IPS-18a (cell line): ENCODE measurements at regions not wholly inside any gene's neighbourhood (a gene's known extent, or its start where the extent isn't known, plus 50 kb on each side); places are given as distances from the start of the nearest gene placed in this dataset.

Experiments
- H3K27ac ChIP-seq: one replicate; pipeline ENCODE4 v1.5.1; 2013; ENCODE audit warnings: low read length
- H3K27me3 ChIP-seq: one replicate; pipeline ENCODE4 v1.6.1; 2013; ENCODE audit warnings: mild to moderate bottlenecking, low read length; ENCODE audit not compliant: control insufficient read depth, insufficient read depth
- H3K36me3 ChIP-seq: one replicate; pipeline ENCODE4 v1.6.1; 2013; ENCODE audit warnings: low read depth, low read length; ENCODE audit not compliant: control insufficient read depth
- H3K4me1 ChIP-seq: one replicate; pipeline ENCODE4 v1.6.1; 2013; ENCODE audit warnings: low read depth, low read length; ENCODE audit not compliant: control insufficient read depth
- H3K4me3 ChIP-seq: one replicate; pipeline ENCODE4 v1.5.1; 2013; ENCODE audit warnings: low read length
- H3K9ac ChIP-seq: one replicate; pipeline ENCODE4 v1.6.1; 2013; ENCODE audit warnings: mild to moderate bottlenecking, low read length, moderate library complexity
- H3K9me3 ChIP-seq: one replicate; pipeline ENCODE4 v1.6.1; 2013; ENCODE audit warnings: low read depth, low read length; ENCODE audit not compliant: control insufficient read depth

DNA sequence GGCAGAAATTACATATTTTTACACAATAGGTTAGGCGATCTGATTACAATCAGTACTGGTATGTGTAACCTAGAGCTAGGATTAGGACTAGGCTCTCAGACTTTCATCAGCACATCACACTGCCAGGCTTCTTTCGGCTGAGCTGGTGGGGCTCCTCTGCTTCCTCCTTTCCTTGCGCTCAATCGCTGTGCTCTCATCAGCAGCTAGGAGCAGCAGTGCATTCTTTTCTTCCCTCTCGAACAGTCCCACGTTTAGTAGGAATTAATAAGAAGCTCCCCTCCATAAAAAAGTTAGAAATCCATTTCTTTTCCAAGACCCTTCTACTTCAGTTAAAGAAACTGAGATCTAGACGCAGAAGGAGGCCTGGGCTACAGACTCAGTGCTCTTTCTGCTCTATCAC, 350.4 kb downstream of the SPRY1 start:
- H3K9ac ChIP-seq: no peak overlapping the region
- no peaks in the 10 kb centered on the region for H3K9me3 ChIP-seq
- no peak overlapping the region for H3K4me3 ChIP-seq
- H3K27me3 ChIP-seq: no peaks in the 10 kb centered on the region
- H3K27ac ChIP-seq: no peak overlapping the region
- H3K4me1 ChIP-seq: peaks cover 8% of the 10 kb centered on the region
- H3K36me3 ChIP-seq: no peaks in the 10 kb centered on the region

- no peak overlapping the region for H3K9ac ChIP-seq
- H3K9me3 ChIP-seq: no peaks in the 10 kb centered on the region
- no peak overlapping the region for H3K27ac ChIP-seq
- H3K4me1 ChIP-seq: peaks cover 8% of the 10 kb centered on the region
- H3K27me3 ChIP-seq: no peaks in the 10 kb centered on the region
- no peak overlapping the region for H3K4me3 ChIP-seq
- no peaks in the 10 kb centered on the region for H3K36me3 ChIP-seq
These were observed 352.2 kb downstream of the SPRY1 start for GRCh38 chr4:123748806-123749205.

GRCh38 chr4:123749383-123749782, 352.8 kb downstream of the SPRY1 start:
- H3K27ac ChIP-seq: no peak overlapping the region
- no peaks in the 10 kb centered on the region for H3K9me3 ChIP-seq
- H3K4me1 ChIP-seq: peaks cover 8% of the 10 kb centered on the region
- H3K27me3 ChIP-seq: no peaks in the 10 kb centered on the region
- no peak overlapping the region for H3K9ac ChIP-seq
- no peak overlapping the region for H3K4me3 ChIP-seq
- H3K36me3 ChIP-seq: no peaks in the 10 kb centered on the region

DNA sequence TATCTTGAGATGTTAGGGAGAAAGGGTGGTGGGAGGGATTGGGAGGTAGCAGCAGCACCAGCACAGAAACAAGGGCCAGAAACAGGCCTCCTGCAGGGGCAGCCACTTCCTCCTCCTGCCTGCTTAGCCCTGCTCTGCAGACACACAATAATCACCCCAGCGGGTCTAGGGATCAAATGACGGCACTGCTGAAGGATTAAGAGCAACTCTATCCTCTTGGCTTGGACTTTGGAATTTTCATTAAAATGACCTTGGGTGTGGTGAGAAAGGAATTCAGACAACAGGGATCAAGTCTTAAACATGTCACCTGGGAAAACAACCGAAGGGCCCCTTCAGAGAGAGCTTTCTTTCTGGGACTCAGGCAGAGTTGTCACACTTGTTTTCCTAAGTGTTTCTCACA, 353.4 kb downstream of the SPRY1 start:
- no peaks in the 10 kb centered on the region for H3K9me3 ChIP-seq
- no peak overlapping the region for H3K27ac ChIP-seq
- H3K9ac ChIP-seq: no peak overlapping the region

DNA sequence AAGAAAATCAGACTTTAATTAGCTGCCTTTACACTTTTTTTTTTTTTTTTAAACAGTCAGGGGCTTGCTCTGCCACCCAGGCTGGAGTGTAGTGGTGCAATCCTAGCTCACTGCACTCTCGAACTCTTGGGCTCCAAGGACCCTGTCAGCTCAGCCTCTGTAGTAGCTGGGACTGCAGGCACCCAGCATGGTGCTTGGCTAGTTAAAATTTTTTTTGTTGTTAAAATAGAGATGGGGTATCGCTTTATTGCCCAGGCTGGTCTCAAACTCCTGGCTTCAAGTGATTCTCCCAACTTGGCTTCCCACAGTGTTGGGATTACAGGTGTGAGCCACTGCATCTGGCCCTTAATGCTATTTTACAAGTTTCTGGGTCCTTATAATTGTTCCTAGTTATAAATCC, 359.1 kb downstream of the SPRY1 start:
- H3K4me1 ChIP-seq: no peaks in the 10 kb centered on the region
- H3K27me3 ChIP-seq: no peaks in the 10 kb centered on the region
- H3K4me3 ChIP-seq: no peak overlapping the region
- no peak overlapping the region for H3K27ac ChIP-seq
- no peaks in the 10 kb centered on the region for H3K36me3 ChIP-seq
- H3K9me3 ChIP-seq: no peaks in the 10 kb centered on the region
- H3K9ac ChIP-seq: no peak overlapping the region

More for the DNA sequence above, 353.4 kb downstream of the SPRY1 start:
- Histone ChIP-seq H3K4me1 (peaks cover 8% of the 10 kb centered on the region), H3K4me3 (no peak overlapping the region), H3K27me3 (no peaks in the 10 kb centered on the region), H3K36me3 (no peaks in the 10 kb centered on the region)

- no peak overlapping the region for H3K9ac ChIP-seq
- H3K4me1 ChIP-seq: no peaks in the 10 kb centered on the region
- no peaks in the 10 kb centered on the region for H3K9me3 ChIP-seq
These were observed 371.2 kb downstream of the SPRY1 start for GRCh38 chr4:123767806-123768205.

GRCh38 chr4:123770884-123771283, 374.3 kb downstream of the SPRY1 start:
- H3K9me3 ChIP-seq: no peaks in the 10 kb centered on the region
- no peaks in the 10 kb centered on the region for H3K36me3 ChIP-seq
- H3K27me3 ChIP-seq: no peaks in the 10 kb centered on the region
- no peak overlapping the region for H3K9ac ChIP-seq
- no peak overlapping the region for H3K4me3 ChIP-seq
- H3K4me1 ChIP-seq: no peaks in the 10 kb centered on the region
- H3K27ac ChIP-seq: no peak overlapping the region

More at GRCh38 chr4:123767806-123768205, 371.2 kb downstream of the SPRY1 start:
- Histone ChIP-seq H3K27me3 (no peaks in the 10 kb centered on the region), H3K27ac (no peak overlapping the region), H3K4me3 (no peak overlapping the region), H3K36me3 (no peaks in the 10 kb centered on the region)

GRCh38 chr4:123776267-123776666, 379.7 kb downstream of the SPRY1 start:
- no peak overlapping the region for H3K9ac ChIP-seq

DNA sequence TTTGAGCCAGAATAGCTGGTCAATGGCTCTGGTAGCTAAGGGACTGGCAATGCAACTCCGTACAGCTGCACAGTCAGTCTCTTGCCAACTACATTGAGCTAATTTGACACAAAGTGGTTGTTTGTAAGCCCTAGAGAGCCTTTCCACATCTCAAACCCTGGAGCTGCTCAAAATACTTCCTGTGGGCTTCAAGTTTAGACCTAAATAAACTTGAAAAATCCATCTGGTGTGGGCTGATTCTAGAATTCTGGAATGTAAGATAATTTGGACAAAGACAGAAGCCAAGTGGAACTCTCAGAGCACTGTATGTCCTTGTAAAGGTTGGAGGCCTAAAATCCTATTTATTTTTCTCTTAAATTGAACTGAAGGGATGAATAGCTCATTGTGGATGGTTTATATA, 380.8 kb downstream of the SPRY1 start:
- Histone ChIP-seq H3K4me3 (no peak overlapping the region), H3K4me1 (no peaks in the 10 kb centered on the region), H3K9ac (no peak overlapping the region), H3K27ac (no peak overlapping the region), H3K27me3 (no peaks in the 10 kb centered on the region), H3K9me3 (no peaks in the 10 kb centered on the region), H3K36me3 (no peaks in the 10 kb centered on the region)

More at GRCh38 chr4:123776267-123776666, 379.7 kb downstream of the SPRY1 start:
- no peak overlapping the region for H3K4me3 ChIP-seq
- no peaks in the 10 kb centered on the region for H3K36me3 ChIP-seq
- H3K9me3 ChIP-seq: no peaks in the 10 kb centered on the region
- no peaks in the 10 kb centered on the region for H3K27me3 ChIP-seq
- H3K27ac ChIP-seq: no peak overlapping the region
- H3K4me1 ChIP-seq: no peaks in the 10 kb centered on the region

DNA sequence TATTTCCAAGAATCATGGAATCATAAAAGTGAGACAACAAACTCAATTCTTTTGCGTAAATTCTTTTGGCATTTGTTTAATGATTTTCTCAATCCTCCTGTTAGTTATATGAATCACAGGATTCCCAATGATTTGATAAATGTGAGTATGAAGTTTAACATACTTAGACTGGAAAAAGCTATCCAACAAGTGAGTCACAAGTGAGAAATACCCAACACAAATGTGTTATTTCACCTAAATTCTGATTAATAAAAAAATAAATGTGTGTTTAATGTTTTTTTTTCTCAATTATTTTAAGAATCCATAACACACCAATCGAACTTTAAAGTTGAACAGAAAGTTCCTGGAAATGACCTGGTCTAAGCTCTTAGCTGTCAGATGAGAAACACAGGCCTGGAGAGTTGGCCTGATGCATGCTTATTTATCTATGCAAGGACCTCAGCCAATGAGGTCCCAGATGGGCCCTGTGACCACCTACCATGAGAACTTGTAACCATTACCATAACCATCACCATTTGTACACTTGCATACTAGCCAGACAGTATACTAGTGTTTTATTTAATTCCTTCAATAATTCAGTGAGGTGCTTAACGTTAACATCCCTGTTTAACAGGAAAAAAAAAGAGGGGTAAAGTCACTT, 386.7 kb downstream of the SPRY1 start:
- Histone ChIP-seq H3K9ac (no peak overlapping the region), H3K27ac (no peak overlapping the region), H3K4me3 (no peak overlapping the region), H3K36me3 (no peaks in the 10 kb centered on the region), H3K4me1 (peaks cover 48% of the 10 kb centered on the region), H3K27me3 (no peaks in the 10 kb centered on the region), H3K9me3 (no peaks in the 10 kb centered on the region)

DNA sequence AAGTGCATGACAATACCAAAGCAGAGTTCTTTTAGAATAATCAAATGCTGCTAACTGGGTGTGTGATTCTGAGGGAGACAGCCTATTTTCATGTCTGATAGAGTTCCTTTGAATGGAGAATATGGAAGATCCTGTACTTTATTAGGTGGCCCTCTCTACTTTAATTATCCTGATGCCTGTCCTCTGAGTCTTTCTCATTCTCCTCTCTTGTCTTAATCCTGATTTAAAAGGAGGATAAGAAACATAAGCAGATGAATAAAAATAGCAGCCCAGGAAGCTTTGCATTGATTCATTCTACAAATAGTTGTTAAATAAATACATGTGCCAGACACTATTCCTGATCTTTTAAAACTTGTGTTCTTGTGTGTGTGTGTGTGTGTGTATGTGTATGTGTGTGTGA, 387.3 kb downstream of the SPRY1 start:
- H3K9me3 ChIP-seq: no peaks in the 10 kb centered on the region
- no peak overlapping the region for H3K4me3 ChIP-seq
- no peaks in the 10 kb centered on the region for H3K36me3 ChIP-seq
- H3K27ac ChIP-seq: no peak overlapping the region
- no peak overlapping the region for H3K9ac ChIP-seq
- peaks cover 48% of the 10 kb centered on the region for H3K4me1 ChIP-seq
- no peaks in the 10 kb centered on the region for H3K27me3 ChIP-seq

DNA sequence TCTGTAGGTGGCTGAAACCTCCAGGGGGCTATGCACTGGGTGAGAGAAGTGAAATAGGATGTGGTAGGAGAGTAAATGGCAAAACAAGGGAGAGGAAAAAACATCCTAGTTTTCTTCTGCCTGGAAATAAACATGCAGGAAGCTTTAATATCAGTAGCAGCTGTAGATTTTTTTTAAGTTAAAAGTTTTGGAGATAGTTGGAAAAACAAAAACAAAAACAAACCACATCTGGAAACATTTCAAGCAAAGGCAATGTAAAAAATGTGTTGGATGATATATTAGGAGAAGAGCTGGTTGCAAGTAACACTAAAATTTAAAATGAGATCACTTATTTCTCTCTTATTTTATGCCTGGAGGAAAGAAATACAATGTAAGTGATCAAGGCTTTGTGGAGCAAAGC, 388.0 kb downstream of the SPRY1 start:
- Histone ChIP-seq H3K27me3 (no peaks in the 10 kb centered on the region), H3K27ac (no peak overlapping the region), H3K4me1 (peaks cover 48% of the 10 kb centered on the region), H3K9ac (no peak overlapping the region), H3K9me3 (no peaks in the 10 kb centered on the region), H3K36me3 (no peaks in the 10 kb centered on the region), H3K4me3 (no peak overlapping the region)
